GM18520 (cell line): ENCODE measurements at regions not wholly inside any gene's neighbourhood (a gene's known extent, or its start where the extent isn't known, plus 50 kb on each side); places are given as distances from the start of the nearest gene placed in this dataset.
A peak's percentile ranks its signal among the peaks of the same experiment; 100 is the strongest.
"Not testable (repeated sequence)": the region's sequence is repeated elsewhere in the genome, so short reads cannot be mapped to it uniquely, and the experiment has no call there.

Source experiments
- ATAC-seq: cut with Tn5 transposase; IDR thresholded peaks from one replicate; pipeline ENCODE4 v1.9.1; 2021; ENCODE audit not compliant: unreplicated experiment

- ATAC-seq = no peak
These were observed 1699.1 kb downstream of the BRINP3 start for GRCh38 chr1:188778578-188778977.

GRCh38 chr1:188782220-188782841, 1695.3 kb downstream of the BRINP3 start:
- ATAC-seq = peak; percentile 97

GRCh38 chr1:188794969-188795368, 1682.7 kb downstream of the BRINP3 start:
- ATAC-seq = no peak

- ATAC-seq = not testable (repeated sequence)
These were observed 1665.5 kb downstream of the BRINP3 start for GRCh38 chr1:188812153-188812552.

- not testable (repeated sequence) for ATAC-seq
These were observed 1664.7 kb downstream of the BRINP3 start for GRCh38 chr1:188812836-188813573.

- no peak for ATAC-seq
These were observed 1659.8 kb downstream of the BRINP3 start for GRCh38 chr1:188817814-188818213.

GRCh38 chr1:188822248-188822647, 1655.4 kb downstream of the BRINP3 start:
- ATAC-seq = no peak

- no peak for ATAC-seq
These were observed 1652.2 kb downstream of the BRINP3 start for GRCh38 chr1:188825471-188825870.

GRCh38 chr1:188826800-188827199, 1650.9 kb downstream of the BRINP3 start:
- no peak for ATAC-seq

GRCh38 chr1:188827400-188827799, 1650.3 kb downstream of the BRINP3 start:
- ATAC-seq = no peak

GRCh38 chr1:188841111-188841696, 1636.5 kb downstream of the BRINP3 start:
- not testable (repeated sequence) for ATAC-seq

- no peak for ATAC-seq
These were observed 1631.2 kb downstream of the BRINP3 start for GRCh38 chr1:188846468-188846867.

- ATAC-seq = no peak
These were observed 1620.1 kb downstream of the BRINP3 start for GRCh38 chr1:188857526-188858087.

- no peak for ATAC-seq
These were observed 1610.0 kb downstream of the BRINP3 start for GRCh38 chr1:188867614-188868013.

GRCh38 chr1:188871164-188871563, 1606.5 kb downstream of the BRINP3 start:
- no peak for ATAC-seq

- ATAC-seq = no peak
These were observed 1605.3 kb downstream of the BRINP3 start for GRCh38 chr1:188872376-188872775.

GRCh38 chr1:188877668-188878067, 1600.0 kb downstream of the BRINP3 start:
- no peak for ATAC-seq

GRCh38 chr1:188888386-188888785, 1589.3 kb downstream of the BRINP3 start:
- ATAC-seq = no peak

- no peak for ATAC-seq
These were observed 1588.5 kb downstream of the BRINP3 start for GRCh38 chr1:188889166-188889565.

GRCh38 chr1:188891958-188892357, 1585.7 kb downstream of the BRINP3 start:
- ATAC-seq = no peak

GRCh38 chr1:188895611-188896010, 1582.1 kb downstream of the BRINP3 start:
- ATAC-seq = no peak

- ATAC-seq = no peak
These were observed 1574.4 kb downstream of the BRINP3 start for GRCh38 chr1:188903241-188903640.
